Thyroid gland (tissue), 4 donors: ENCODE measurements at regions not wholly inside any gene's neighbourhood (a gene's known extent, or its start where the extent isn't known, plus 50 kb on each side); places are given as distances from the start of the nearest gene placed in this dataset.

Experiments used
- CTCF ChIP-seq, 6 experiments: fragments of 200-600 bp in 3 of 6; fragments of 450-650 bp in 3 of 6; sonication (generic) in 3 of 6; IDR thresholded peaks; one replicate each; pipeline ENCODE4 v1.5.1; 2016 to 2019; ENCODE audit warnings: antibody characterized with exemption in 6 of 6, mild to moderate bottlenecking in 2 of 6, inconsistent platforms in 1 of 6, moderate library complexity in 1 of 6
- POLR2A ChIP-seq, 2 donors: fragments of 450-650 bp; IDR thresholded peaks; one replicate each; pipeline ENCODE4 v1.6.1; 2017; ENCODE audit warnings: antibody characterized with exemption in 2 of 2, mild to moderate bottlenecking in 2 of 2, moderate library complexity in 1 of 2

GRCh38 chr2:176657393-176657792 lies 388.2 kb downstream of the MTX2 start:
- TF ChIP-seq CTCF (IDR thresholded peaks at IDR 0.05) (no peak), POLR2A (IDR thresholded peaks at IDR 0.05) (no peak)
